GM19035 (cell line): ENCODE measurements at regions not wholly inside any gene's neighbourhood (a gene's known extent, or its start where the extent isn't known, plus 50 kb on each side); places are given as distances from the start of the nearest gene placed in this dataset.
A peak's percentile ranks its signal among the peaks of the same experiment; 100 is the strongest.

Experiments used
- ATAC-seq: cut with Tn5 transposase; IDR thresholded peaks from one replicate; pipeline ENCODE4 v1.9.1; 2021; ENCODE audit not compliant: unreplicated experiment

- no peak for ATAC-seq
Observed at GRCh38 chr7:13028036-13028824, 340.8 kb downstream of the ARL4A start.

- no peak for ATAC-seq
Observed at GRCh38 chr7:13028825-13029099, 341.3 kb downstream of the ARL4A start.

- ATAC-seq, result no peak
Observed at GRCh38 chr7:13031468-13031867, 344.0 kb downstream of the ARL4A start.

GRCh38 chr7:13032084-13032483 lies 344.7 kb downstream of the ARL4A start:
- no peak for ATAC-seq

GRCh38 chr7:13032576-13032975 lies 345.1 kb downstream of the ARL4A start:
- no peak for ATAC-seq

GRCh38 chr7:13034693-13035092 lies 347.3 kb downstream of the ARL4A start:
- ATAC-seq, result no peak

- no peak for ATAC-seq
Observed at GRCh38 chr7:13035233-13035632, 347.8 kb downstream of the ARL4A start.

- no peak for ATAC-seq
Observed at GRCh38 chr7:13036256-13036780, 348.9 kb downstream of the ARL4A start.

- no peak for ATAC-seq
Observed at GRCh38 chr7:13037216-13037615, 349.8 kb downstream of the ARL4A start.

GRCh38 chr7:13041368-13041988 lies 354.0 kb downstream of the ARL4A start:
- ATAC-seq, result no peak

GRCh38 chr7:13042605-13043236 lies 355.3 kb downstream of the ARL4A start:
- no peak for ATAC-seq

- no peak for ATAC-seq
Observed at GRCh38 chr7:13044309-13044708, 356.9 kb downstream of the ARL4A start.

GRCh38 chr7:13047061-13047460 lies 359.6 kb downstream of the ARL4A start:
- ATAC-seq, result no peak

- ATAC-seq, result no peak
Observed at GRCh38 chr7:13049946-13050345, 362.5 kb downstream of the ARL4A start.

- ATAC-seq, result no peak
Observed at GRCh38 chr7:13050703-13051102, 363.3 kb downstream of the ARL4A start.

- ATAC-seq, result no peak
Observed at GRCh38 chr7:13055732-13056368, 368.4 kb downstream of the ARL4A start.

GRCh38 chr7:13057462-13058200 lies 370.2 kb downstream of the ARL4A start:
- ATAC-seq, result peak; percentile 91

- no peak for ATAC-seq
Observed at GRCh38 chr7:13060173-13060572, 372.7 kb downstream of the ARL4A start.

GRCh38 chr7:13061115-13061514 lies 373.7 kb downstream of the ARL4A start:
- no peak for ATAC-seq

GRCh38 chr7:13062631-13063030 lies 375.2 kb downstream of the ARL4A start:
- ATAC-seq, result no peak

GRCh38 chr7:13067036-13067435 lies 379.6 kb downstream of the ARL4A start:
- no peak for ATAC-seq
